ENCODE measurements at regions not wholly inside any gene's neighbourhood (a gene's known extent, or its start where the extent isn't known, plus 50 kb on each side); places are given as distances from the start of the nearest gene placed in this dataset.

- CTCF ChIA-PET, result no interaction called here
- ATAC-seq (replicated peaks in 1 of 4) (no peak), DNase-seq (no peak)
- no peaks in the 10 kb centered on the region for H3K36me3 Mint-ChIP-seq
- Histone ChIP-seq H3K27ac (ENCODE audit: low read length) (no peak overlapping the region), H3K36me3 (ENCODE audit: control insufficient read depth in 2 of 2, extremely low read depth in 1 of 2, insufficient read depth in 1 of 2, low read length in 1 of 2) (no peaks in the 10 kb centered on the region), H3K4me1 (ENCODE audit: control insufficient read depth in 1 of 2, extremely low read depth in 1 of 2, insufficient read depth in 2 of 2, low read length in 2 of 2) (no peaks in the 10 kb centered on the region), H3K4me3 (ENCODE audit: control insufficient read depth in 1 of 2, extremely low read depth in 1 of 2, low read length in 1 of 2) (no peak overlapping the region), H3K9me3 (no peaks in the 10 kb centered on the region), H3K27me3 (replicated peaks in 1 of 2; ENCODE audit: control insufficient read depth in 2 of 2, extremely low read depth in 1 of 2, insufficient read depth in 2 of 2, low read length in 1 of 2) (no peaks in the 10 kb centered on the region)
- 97% methylated on average over 9 of the region's 11 CpGs for WGBS (ENCODE audit: insufficient coverage)
- H3K27ac Mint-ChIP-seq, result no peak overlapping the region
- H3K27me3 Mint-ChIP-seq, result no peaks in the 10 kb centered on the region
- no peaks in the 10 kb centered on the region for H3K4me1 Mint-ChIP-seq
- H3K9me3 Mint-ChIP-seq, result no peaks in the 10 kb centered on the region
- no peak overlapping the region for H3K4me3 Mint-ChIP-seq
- POLR2A ChIA-PET, result no interaction called here
These were observed 277.5 kb upstream of the TBL1XR1 start for GRCh38 chr3:177474652-177475355.

DNA sequence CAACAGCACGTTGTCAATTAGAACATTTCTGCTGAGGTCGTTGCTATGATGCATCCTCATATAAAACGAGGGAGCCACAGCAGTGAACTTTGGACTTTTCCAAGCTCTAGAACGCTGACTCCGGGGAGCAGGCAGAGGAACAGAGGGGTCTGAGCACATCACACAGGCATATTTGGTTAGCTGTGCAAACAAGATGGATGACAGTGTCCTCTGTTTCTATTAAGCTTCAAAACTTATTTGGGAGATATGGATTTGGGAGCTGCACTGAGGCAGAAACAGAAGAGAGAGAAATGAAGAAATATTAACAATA lies 278.0 kb upstream of the TBL1XR1 start:
- POLR2A ChIA-PET, result no interaction called here
- Mint-ChIP-seq H3K9me3 (no peaks in the 10 kb centered on the region), H3K4me3 (no peak overlapping the region), H3K27ac (no peak overlapping the region), H3K4me1 (no peaks in the 10 kb centered on the region), H3K27me3 (no peaks in the 10 kb centered on the region), H3K36me3 (no peaks in the 10 kb centered on the region)
- CTCF ChIA-PET, result no interaction called here
- no peaks in the 10 kb centered on the region for H3K36me3 ChIP-seq (ENCODE audit: control insufficient read depth in 2 of 2, extremely low read depth in 1 of 2, insufficient read depth in 1 of 2, low read length in 1 of 2)
- no peak overlapping the region for H3K27ac ChIP-seq (ENCODE audit: low read length)
- ATAC-seq (replicated peaks in 1 of 4) (no peak), DNase-seq (no peak)
- no peaks in the 10 kb centered on the region for H3K27me3 ChIP-seq (replicated peaks in 1 of 2; ENCODE audit: control insufficient read depth in 2 of 2, extremely low read depth in 1 of 2, insufficient read depth in 2 of 2, low read length in 1 of 2)
- no peaks in the 10 kb centered on the region for H3K4me1 ChIP-seq (ENCODE audit: control insufficient read depth in 1 of 2, extremely low read depth in 1 of 2, insufficient read depth in 2 of 2, low read length in 2 of 2)
- no peaks in the 10 kb centered on the region for H3K9me3 ChIP-seq
- H3K4me3 ChIP-seq (ENCODE audit: control insufficient read depth in 1 of 2, extremely low read depth in 1 of 2, low read length in 1 of 2), result no peak overlapping the region
- 97% methylated on average over 5 of the region's 5 CpGs for WGBS (ENCODE audit: insufficient coverage)

DNA sequence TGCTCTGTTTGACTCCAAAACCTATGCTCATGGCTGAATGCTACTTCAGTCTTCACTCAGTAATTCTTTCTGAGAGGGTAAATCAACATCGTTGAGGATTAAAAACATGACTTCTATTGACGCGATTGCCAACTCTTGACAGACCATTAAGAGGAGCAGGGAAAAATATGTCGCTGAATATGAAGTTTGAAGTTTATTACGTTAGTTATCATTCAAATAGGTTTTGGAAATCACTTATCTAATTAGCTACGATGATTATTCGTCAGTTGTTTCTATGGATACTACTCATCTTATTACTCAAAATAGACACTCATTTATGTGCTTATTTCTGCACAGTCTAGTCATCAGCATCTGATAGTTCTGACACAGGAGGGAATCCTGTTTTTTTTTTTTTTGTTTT lies 279.2 kb upstream of the TBL1XR1 start:
- Mint-ChIP-seq H3K4me3 (no peak overlapping the region), H3K27me3 (no peaks in the 10 kb centered on the region), H3K4me1 (no peaks in the 10 kb centered on the region), H3K27ac (no peak overlapping the region), H3K36me3 (no peaks in the 10 kb centered on the region), H3K9me3 (peaks cover 0 to 3% (median 0%) of the 10 kb centered on the region in 3 donors)
- 100% methylated on average over 1 of the region's 7 CpGs for WGBS (ENCODE audit: insufficient coverage)
- CTCF ChIA-PET, result interaction anchor here in 1 of 2 donors (0.7 kb wide), 1 partner anchor 29 kb away, joined by 3 read pairs; no protein-coding TSS in a partner anchor
- POLR2A ChIA-PET, result no interaction called here
- no peak for ATAC-seq (replicated peaks in 1 of 4)
- Histone ChIP-seq H3K4me3 (ENCODE audit: control insufficient read depth in 1 of 2, extremely low read depth in 1 of 2, low read length in 1 of 2) (no peak overlapping the region), H3K9me3 (no peaks in the 10 kb centered on the region), H3K27ac (ENCODE audit: low read length) (no peak overlapping the region), H3K36me3 (ENCODE audit: control insufficient read depth in 2 of 2, extremely low read depth in 1 of 2, insufficient read depth in 1 of 2, low read length in 1 of 2) (no peaks in the 10 kb centered on the region), H3K27me3 (replicated peaks in 1 of 2; ENCODE audit: control insufficient read depth in 2 of 2, extremely low read depth in 1 of 2, insufficient read depth in 2 of 2, low read length in 1 of 2) (no peaks in the 10 kb centered on the region), H3K4me1 (ENCODE audit: control insufficient read depth in 1 of 2, extremely low read depth in 1 of 2, insufficient read depth in 2 of 2, low read length in 2 of 2) (no peaks in the 10 kb centered on the region)
- DNase-seq, result no peak

DNA sequence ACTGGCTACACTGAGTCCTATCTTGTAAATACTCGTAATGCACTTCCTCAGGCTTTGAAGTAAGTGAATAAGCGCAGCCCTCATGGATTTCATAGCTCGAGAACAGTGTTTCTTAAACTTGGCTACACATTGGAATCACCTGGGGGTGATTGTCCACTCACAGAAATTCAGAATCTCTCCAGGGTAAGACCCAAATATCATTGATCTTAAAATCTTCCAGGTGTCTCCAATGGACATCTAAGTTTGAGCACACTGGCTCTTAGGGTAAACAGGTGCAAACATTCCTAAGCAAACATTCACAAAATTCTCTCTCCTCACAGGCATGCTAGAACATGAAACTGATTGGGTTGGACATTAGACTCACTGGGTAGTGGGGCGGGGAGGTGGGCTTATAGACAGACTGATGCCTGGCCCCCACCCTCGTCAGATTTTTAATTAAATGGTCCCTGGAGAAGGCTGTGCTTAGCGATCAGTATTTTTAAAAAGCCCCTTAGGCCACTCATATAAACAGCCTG lies 279.7 kb upstream of the TBL1XR1 start:
- Histone ChIP-seq H3K9me3 (no peaks in the 10 kb centered on the region), H3K27me3 (replicated peaks in 1 of 2; ENCODE audit: control insufficient read depth in 2 of 2, extremely low read depth in 1 of 2, insufficient read depth in 2 of 2, low read length in 1 of 2) (no peaks in the 10 kb centered on the region), H3K27ac (ENCODE audit: low read length) (no peak overlapping the region), H3K4me3 (ENCODE audit: control insufficient read depth in 1 of 2, extremely low read depth in 1 of 2, low read length in 1 of 2) (no peak overlapping the region), H3K4me1 (ENCODE audit: control insufficient read depth in 1 of 2, extremely low read depth in 1 of 2, insufficient read depth in 2 of 2, low read length in 2 of 2) (no peaks in the 10 kb centered on the region), H3K36me3 (ENCODE audit: control insufficient read depth in 2 of 2, extremely low read depth in 1 of 2, insufficient read depth in 1 of 2, low read length in 1 of 2) (no peaks in the 10 kb centered on the region)
- Mint-ChIP-seq H3K4me1 (no peaks in the 10 kb centered on the region), H3K36me3 (no peaks in the 10 kb centered on the region), H3K4me3 (no peak overlapping the region), H3K9me3 (peaks cover 0 to 3% (median 0%) of the 10 kb centered on the region in 3 donors), H3K27ac (no peak overlapping the region), H3K27me3 (no peaks in the 10 kb centered on the region)
- ChIA-PET POLR2A (no interaction called here), CTCF (interaction anchor here in 1 of 2 donors (0.7 kb wide), 1 partner anchor 28 kb away, joined by 3 read pairs; no protein-coding TSS in a partner anchor)
- no peak for ATAC-seq (replicated peaks in 1 of 4)
- 87% methylated on average over 3 of the region's 6 CpGs for WGBS (ENCODE audit: insufficient coverage)
- DNase-seq, result no peak

GRCh38 chr3:177478170-177478867 lies 281.0 kb upstream of the TBL1XR1 start:
- no peak overlapping the region for H3K4me3 Mint-ChIP-seq
- no CpG with 5 or more reads among the region's 4 CpGs for WGBS (ENCODE audit: insufficient coverage)
- DNase-seq (no peak), ATAC-seq (replicated peaks in 1 of 4) (no peak)
- Histone ChIP-seq H3K27ac (ENCODE audit: low read length) (no peak overlapping the region), H3K27me3 (replicated peaks in 1 of 2; ENCODE audit: control insufficient read depth in 2 of 2, extremely low read depth in 1 of 2, insufficient read depth in 2 of 2, low read length in 1 of 2) (no peaks in the 10 kb centered on the region), H3K9me3 (no peaks in the 10 kb centered on the region), H3K4me3 (ENCODE audit: control insufficient read depth in 1 of 2, extremely low read depth in 1 of 2, low read length in 1 of 2) (no peak overlapping the region), H3K4me1 (ENCODE audit: control insufficient read depth in 1 of 2, extremely low read depth in 1 of 2, insufficient read depth in 2 of 2, low read length in 2 of 2) (no peaks in the 10 kb centered on the region), H3K36me3 (ENCODE audit: control insufficient read depth in 2 of 2, extremely low read depth in 1 of 2, insufficient read depth in 1 of 2, low read length in 1 of 2) (no peaks in the 10 kb centered on the region)
- ChIA-PET POLR2A (no interaction called here), CTCF (no interaction called here)
- H3K9me3 Mint-ChIP-seq, result peaks cover 0 to 3% (median 0%) of the 10 kb centered on the region in 3 donors
- no peak overlapping the region for H3K27ac Mint-ChIP-seq
- no peaks in the 10 kb centered on the region for H3K4me1 Mint-ChIP-seq
- H3K27me3 Mint-ChIP-seq, result no peaks in the 10 kb centered on the region
- no peaks in the 10 kb centered on the region for H3K36me3 Mint-ChIP-seq

- Histone ChIP-seq H3K27ac (ENCODE audit: low read length) (no peak overlapping the region), H3K9me3 (no peaks in the 10 kb centered on the region), H3K4me1 (ENCODE audit: control insufficient read depth in 1 of 2, extremely low read depth in 1 of 2, insufficient read depth in 2 of 2, low read length in 2 of 2) (no peaks in the 10 kb centered on the region), H3K4me3 (ENCODE audit: control insufficient read depth in 1 of 2, extremely low read depth in 1 of 2, low read length in 1 of 2) (no peak overlapping the region), H3K36me3 (ENCODE audit: control insufficient read depth in 2 of 2, extremely low read depth in 1 of 2, insufficient read depth in 1 of 2, low read length in 1 of 2) (no peaks in the 10 kb centered on the region), H3K27me3 (replicated peaks in 1 of 2; ENCODE audit: control insufficient read depth in 2 of 2, extremely low read depth in 1 of 2, insufficient read depth in 2 of 2, low read length in 1 of 2) (no peaks in the 10 kb centered on the region)
- Mint-ChIP-seq H3K27me3 (no peaks in the 10 kb centered on the region), H3K4me1 (no peaks in the 10 kb centered on the region), H3K27ac (no peak overlapping the region), H3K4me3 (no peak overlapping the region), H3K36me3 (no peaks in the 10 kb centered on the region), H3K9me3 (peaks cover 0 to 3% (median 0%) of the 10 kb centered on the region in 3 donors)
- POLR2A ChIA-PET, result no interaction called here
- CTCF ChIA-PET, result no interaction called here
- no CpG with 5 or more reads among the region's 2 CpGs for WGBS (ENCODE audit: insufficient coverage)
- DNase-seq (no peak), ATAC-seq (replicated peaks in 1 of 4) (no peak)
These were observed 282.3 kb upstream of the TBL1XR1 start for GRCh38 chr3:177479630-177480029.
